ENCODE measurements at regions not wholly inside any gene's neighbourhood (a gene's known extent, or its start where the extent isn't known, plus 50 kb on each side); places are given as distances from the start of the nearest gene placed in this dataset.

DNA sequence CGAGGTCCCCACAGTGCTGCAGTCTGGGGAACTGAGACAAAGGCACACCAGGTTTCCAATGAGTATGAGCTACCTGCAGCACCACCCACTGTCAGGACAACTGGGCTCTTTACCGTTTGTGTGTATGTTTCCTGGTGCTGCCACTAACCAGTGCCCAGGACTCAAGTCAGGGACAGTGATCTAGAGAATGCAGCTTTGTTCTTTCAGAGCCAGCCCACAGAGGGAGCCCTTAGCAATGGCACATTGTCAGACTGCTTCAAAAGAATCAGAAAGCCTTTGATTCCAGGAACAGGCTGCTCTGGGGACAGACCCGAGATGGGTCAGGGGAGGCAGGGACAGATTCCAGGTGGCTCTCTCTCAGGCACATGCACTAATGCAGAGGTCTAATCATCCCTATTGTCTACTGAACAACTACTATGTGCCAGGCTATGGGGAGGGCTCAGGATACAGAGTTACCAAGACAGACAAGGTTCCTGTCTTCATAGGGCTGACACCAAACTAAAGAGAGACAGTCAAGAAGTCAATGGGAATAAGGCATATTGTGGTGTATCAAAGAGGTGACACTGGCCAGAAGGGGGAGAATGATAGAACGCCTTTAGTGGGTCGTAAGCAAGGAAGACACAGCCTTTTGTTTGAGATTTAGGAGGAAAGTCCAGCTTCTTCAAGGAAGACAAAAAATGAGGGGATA is 103.7 kb downstream of the VPREB1 start:
- no peaks in the 10 kb centered on the region for H3K9me3 ChIP-seq (ENCODE audit: control insufficient read depth, low read length)
- H3K27me3 ChIP-seq (ENCODE audit: control insufficient read depth, insufficient read depth, low read length): no peaks in the 10 kb centered on the region
- no peak overlapping the region for H3K9ac ChIP-seq
- no peak overlapping the region for H3K27ac ChIP-seq
- no peak overlapping the region for H3K4me2 ChIP-seq (ENCODE audit: low read length)
- TF ChIP-seq, protein P1, sequence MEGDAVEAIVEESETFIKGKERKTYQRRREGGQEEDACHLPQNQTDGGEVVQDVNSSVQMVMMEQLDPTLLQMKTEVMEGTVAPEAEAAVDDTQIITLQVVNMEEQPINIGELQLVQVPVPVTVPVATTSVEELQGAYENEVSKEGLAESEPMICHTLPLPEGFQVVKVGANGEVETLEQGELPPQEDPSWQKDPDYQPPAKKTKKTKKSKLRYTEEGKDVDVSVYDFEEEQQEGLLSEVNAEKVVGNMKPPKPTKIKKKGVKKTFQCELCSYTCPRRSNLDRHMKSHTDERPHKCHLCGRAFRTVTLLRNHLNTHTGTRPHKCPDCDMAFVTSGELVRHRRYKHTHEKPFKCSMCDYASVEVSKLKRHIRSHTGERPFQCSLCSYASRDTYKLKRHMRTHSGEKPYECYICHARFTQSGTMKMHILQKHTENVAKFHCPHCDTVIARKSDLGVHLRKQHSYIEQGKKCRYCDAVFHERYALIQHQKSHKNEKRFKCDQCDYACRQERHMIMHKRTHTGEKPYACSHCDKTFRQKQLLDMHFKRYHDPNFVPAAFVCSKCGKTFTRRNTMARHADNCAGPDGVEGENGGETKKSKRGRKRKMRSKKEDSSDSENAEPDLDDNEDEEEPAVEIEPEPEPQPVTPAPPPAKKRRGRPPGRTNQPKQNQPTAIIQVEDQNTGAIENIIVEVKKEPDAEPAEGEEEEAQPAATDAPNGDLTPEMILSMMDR (IDR thresholded peaks at IDR 0.05): no peak
- H3K4me3 ChIP-seq (ENCODE audit: low read depth, low read length): no peak overlapping the region
- no peak overlapping the region for H2AFZ ChIP-seq
- H3K4me1 ChIP-seq: no peaks in the 10 kb centered on the region
- H3K36me3 ChIP-seq (ENCODE audit: control insufficient read depth, insufficient read depth, low read length): no peaks in the 10 kb centered on the region
- H3K79me2 ChIP-seq: no peaks in the 10 kb centered on the region

DNA sequence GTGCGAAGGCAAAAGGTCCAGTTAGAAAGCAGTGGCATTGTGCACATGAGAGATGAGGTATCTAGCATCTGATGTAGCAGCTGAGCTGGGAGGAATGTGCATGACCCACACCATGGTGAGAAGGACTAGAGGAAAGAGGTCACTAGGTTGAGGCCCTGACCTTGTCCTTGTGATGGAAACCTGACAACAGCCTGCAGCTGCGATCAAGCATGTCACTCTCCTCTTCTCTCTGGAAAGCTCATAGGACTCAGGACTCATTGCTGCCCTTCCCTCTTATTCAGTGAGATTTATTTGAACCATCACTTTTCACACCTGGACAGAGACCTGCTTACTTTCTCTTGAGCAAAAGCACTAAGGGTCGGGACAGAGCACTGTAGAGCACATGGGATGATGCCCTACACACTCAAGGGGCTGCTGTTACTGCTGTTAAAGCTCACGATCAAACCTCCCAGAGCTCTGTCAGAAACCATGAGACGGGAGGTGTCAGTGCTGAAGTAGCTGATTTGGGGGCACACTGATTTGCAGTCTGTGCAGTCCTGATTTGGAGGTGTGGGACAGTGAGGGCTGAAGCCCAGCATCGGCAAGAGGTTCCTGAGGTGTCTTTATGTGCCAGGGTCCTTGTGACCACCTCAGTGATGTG is 104.3 kb downstream of the VPREB1 start:
- Histone ChIP-seq H3K36me3 (ENCODE audit: control insufficient read depth, insufficient read depth, low read length) (no peaks in the 10 kb centered on the region), H3K4me3 (ENCODE audit: low read depth, low read length) (no peak overlapping the region), H3K27ac (no peak overlapping the region), H3K9ac (no peak overlapping the region), H3K4me1 (no peaks in the 10 kb centered on the region), H2AFZ (no peak overlapping the region), H3K79me2 (no peaks in the 10 kb centered on the region), H3K27me3 (ENCODE audit: control insufficient read depth, insufficient read depth, low read length) (no peaks in the 10 kb centered on the region), H3K4me2 (ENCODE audit: low read length) (no peak overlapping the region), H3K9me3 (ENCODE audit: control insufficient read depth, low read length) (no peaks in the 10 kb centered on the region)
- TF ChIP-seq, protein P1 (IDR thresholded peaks at IDR 0.05): no peak

DNA sequence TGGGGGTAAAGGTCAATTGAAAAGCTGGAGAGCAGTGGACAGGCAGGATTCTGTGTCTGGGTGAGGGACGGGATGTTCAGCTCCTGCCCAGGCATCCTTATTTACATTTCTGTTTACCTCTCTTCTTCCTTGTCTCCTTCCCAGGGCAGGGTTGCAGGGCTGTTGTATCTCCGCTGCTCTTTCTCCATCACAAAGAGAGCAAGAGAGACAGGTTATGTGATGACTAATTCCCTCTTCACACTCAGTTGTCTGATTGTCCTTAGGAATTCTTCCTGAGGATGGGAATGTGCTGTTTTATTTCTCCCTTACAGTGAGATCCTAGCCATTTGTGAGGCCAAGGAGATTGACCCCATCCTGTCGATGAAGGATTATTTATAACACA is 104.9 kb downstream of the VPREB1 start:
- Histone ChIP-seq H3K27me3 (ENCODE audit: control insufficient read depth, insufficient read depth, low read length) (no peaks in the 10 kb centered on the region), H3K9ac (no peak overlapping the region)

DNA sequence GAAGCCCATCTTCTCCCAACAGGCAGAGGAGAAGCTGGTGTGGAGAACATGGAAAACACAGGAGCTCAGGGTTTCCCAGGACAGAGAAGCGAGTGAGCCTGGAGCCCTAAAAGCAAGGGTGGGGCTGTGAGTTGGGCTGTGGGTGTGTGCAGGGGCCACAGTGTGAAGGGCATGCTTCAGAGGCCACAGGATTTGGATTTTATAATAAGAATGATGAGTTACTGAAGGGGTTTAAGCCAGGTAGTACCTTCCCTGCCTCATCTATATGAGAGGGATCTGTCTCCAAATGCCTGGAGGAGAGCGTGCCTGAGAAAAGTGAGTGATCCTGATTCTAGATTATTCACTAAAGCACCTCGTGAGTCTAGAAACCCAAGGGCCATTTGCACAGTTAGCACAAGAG is 106.8 kb downstream of the VPREB1 start:
- H3K36me3 ChIP-seq (ENCODE audit: control insufficient read depth, insufficient read depth, low read length): no peaks in the 10 kb centered on the region
- no peak overlapping the region for H3K4me3 ChIP-seq (ENCODE audit: low read depth, low read length)
- H2AFZ ChIP-seq: no peak overlapping the region
- no peaks in the 10 kb centered on the region for H3K27me3 ChIP-seq (ENCODE audit: control insufficient read depth, insufficient read depth, low read length)
- TF ChIP-seq, protein P1 (IDR thresholded peaks at IDR 0.05): no peak
- H3K9ac ChIP-seq: no peak overlapping the region
- no peaks in the 10 kb centered on the region for H3K79me2 ChIP-seq
- no peak overlapping the region for H3K27ac ChIP-seq
- H3K4me1 ChIP-seq: no peaks in the 10 kb centered on the region
- H3K4me2 ChIP-seq (ENCODE audit: low read length): no peak overlapping the region
- no peaks in the 10 kb centered on the region for H3K9me3 ChIP-seq (ENCODE audit: control insufficient read depth, low read length)

More for the DNA sequence above, 104.9 kb downstream of the VPREB1 start:
- no peaks in the 10 kb centered on the region for H3K36me3 ChIP-seq (ENCODE audit: control insufficient read depth, insufficient read depth, low read length)
- no peak overlapping the region for H3K4me3 ChIP-seq (ENCODE audit: low read depth, low read length)
- TF ChIP-seq, protein P1 (IDR thresholded peaks at IDR 0.05): no peak
- H3K79me2 ChIP-seq: no peaks in the 10 kb centered on the region
- no peak overlapping the region for H3K27ac ChIP-seq
- no peaks in the 10 kb centered on the region for H3K4me1 ChIP-seq
- no peaks in the 10 kb centered on the region for H3K9me3 ChIP-seq (ENCODE audit: control insufficient read depth, low read length)
- H3K4me2 ChIP-seq (ENCODE audit: low read length): no peak overlapping the region
- H2AFZ ChIP-seq: no peak overlapping the region

All from parathyroid adenoma (tissue), 2 donors.